AG04450 (cell line): ENCODE measurements at regions not wholly inside any gene's neighbourhood (a gene's known extent, or its start where the extent isn't known, plus 50 kb on each side); places are given as distances from the start of the nearest gene placed in this dataset.
"Not testable (repeated sequence)": the region's sequence is repeated elsewhere in the genome, so short reads cannot be mapped to it uniquely, and the experiment has no call there.

Source experiments
- CTCF ChIA-PET: fragments of 300-600, 350-600 bp; formaldehyde crosslinking; extraction: SDS; loops from one replicate; lab custom pipeline; 2022; ENCODE audit warnings: antibody characterized with exemption, inconsistent platforms; lab: Charles Lee
- POLR2A ChIA-PET: fragments of 350-600 bp; formaldehyde crosslinking; extraction: SDS; loops from one replicate; lab custom pipeline; 2021; ENCODE audit warnings: antibody characterized with exemption, inconsistent platforms; lab: Yijun Ruan, JAX
- DNase-seq: peaks from one replicate; pipeline ENCODE4 v3.0.0-alpha.2; 2011; ENCODE audit warnings: low read depth, low spot score
- H3K27ac ChIP-seq: one replicate; pipeline ENCODE4 v1.5.1; 2012; ENCODE audit warnings: low read depth, low read length, control low read depth
- H3K27me3 ChIP-seq: one replicate; pipeline ENCODE4 v1.6.0; 2012; ENCODE audit warnings: low read length; ENCODE audit not compliant: control insufficient read depth, insufficient read depth
- H3K4me3 ChIP-seq: 2 replicates; pipeline ENCODE4 v1.5.1; 2011; ENCODE audit warnings: mild to moderate bottlenecking, low read depth, low read length, control low read depth
- H3K9me3 ChIP-seq: 2 replicates; pipeline ENCODE4 v1.5.1; 2012; ENCODE audit warnings: low read length; ENCODE audit not compliant: control insufficient read depth, insufficient read depth
- CTCF ChIP-seq: IDR thresholded peaks from 2 replicates; pipeline ENCODE4 v1.5.1; 2011; ENCODE audit warnings: low read depth, low read length, control low read depth, inconsistent platforms

DNA sequence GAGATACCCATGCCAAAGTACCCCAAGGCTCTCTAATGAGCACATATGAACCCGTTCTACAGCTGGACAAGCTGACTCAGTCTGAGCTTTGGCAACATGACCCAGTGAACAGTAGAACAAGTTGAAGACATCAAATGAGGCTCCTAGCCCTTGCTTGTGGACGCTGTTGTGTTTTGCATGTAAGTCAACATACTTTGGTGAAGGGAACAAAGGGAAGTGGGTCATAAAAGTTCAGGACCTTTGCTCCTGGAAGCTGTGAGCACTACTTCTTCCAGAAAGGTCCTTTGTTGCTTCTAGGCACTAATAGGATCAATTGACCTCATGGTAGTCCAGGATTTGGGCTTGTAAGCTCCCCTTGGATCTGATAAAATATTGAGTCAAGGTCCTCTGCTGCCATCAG, 613.5 kb upstream of the TBX3 start:
- no peak overlapping the region for H3K4me3 ChIP-seq
- no peak for TF ChIP-seq CTCF
- CTCF ChIA-PET, result no interaction called here
- no peaks in the 10 kb centered on the region for H3K27me3 ChIP-seq
- no peak overlapping the region for H3K27ac ChIP-seq
- no peaks in the 10 kb centered on the region for H3K9me3 ChIP-seq
- POLR2A ChIA-PET, result no interaction called here
- DNase-seq, result no peak

GRCh38 chr12:115296613-115297198, 612.7 kb upstream of the TBX3 start:
- TF ChIP-seq CTCF, result no peak
- no peak for DNase-seq
- POLR2A ChIA-PET, result interaction anchor here (0.6 to 1.2 kb wide), 2 partner anchors 70 to 148 kb away, joined by 3 to 6 read pairs; no protein-coding TSS in a partner anchor
- no peak overlapping the region for H3K4me3 ChIP-seq
- H3K9me3 ChIP-seq, result no peaks in the 10 kb centered on the region
- no peaks in the 10 kb centered on the region for H3K27me3 ChIP-seq
- H3K27ac ChIP-seq, result no peak overlapping the region
- CTCF ChIA-PET, result no interaction called here

DNA sequence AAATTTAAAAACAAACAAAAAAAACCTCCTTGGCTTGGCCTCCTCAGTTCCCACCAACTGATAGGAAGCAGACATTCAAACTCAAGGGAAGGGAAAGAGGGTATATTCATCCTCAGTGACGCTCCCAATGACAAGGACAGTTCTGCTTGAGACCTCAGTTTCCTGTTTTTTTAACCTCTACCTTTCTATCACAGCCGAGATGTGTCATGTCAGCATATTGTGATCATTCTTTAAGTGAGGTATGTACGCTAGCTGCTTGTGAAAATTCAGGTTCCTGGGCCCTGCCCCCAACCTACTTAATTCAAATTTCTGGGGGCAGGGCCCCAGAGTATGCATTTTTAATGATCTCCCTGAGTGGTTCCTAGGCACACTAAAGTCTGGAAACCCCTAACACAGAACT, 611.9 kb upstream of the TBX3 start:
- no peaks in the 10 kb centered on the region for H3K9me3 ChIP-seq
- ChIA-PET CTCF (interaction anchor here (2.2 kb wide), 1 partner anchor 14 kb away, joined by 5 read pairs; no protein-coding TSS in a partner anchor), POLR2A (interaction anchor here (1.2 kb wide), 1 partner anchor 147 kb away, joined by 3 read pairs; no protein-coding TSS in a partner anchor)
- DNase-seq, result no peak
- H3K4me3 ChIP-seq, result no peak overlapping the region
- TF ChIP-seq CTCF, result no peak
- H3K27ac ChIP-seq, result no peak overlapping the region
- no peaks in the 10 kb centered on the region for H3K27me3 ChIP-seq

DNA sequence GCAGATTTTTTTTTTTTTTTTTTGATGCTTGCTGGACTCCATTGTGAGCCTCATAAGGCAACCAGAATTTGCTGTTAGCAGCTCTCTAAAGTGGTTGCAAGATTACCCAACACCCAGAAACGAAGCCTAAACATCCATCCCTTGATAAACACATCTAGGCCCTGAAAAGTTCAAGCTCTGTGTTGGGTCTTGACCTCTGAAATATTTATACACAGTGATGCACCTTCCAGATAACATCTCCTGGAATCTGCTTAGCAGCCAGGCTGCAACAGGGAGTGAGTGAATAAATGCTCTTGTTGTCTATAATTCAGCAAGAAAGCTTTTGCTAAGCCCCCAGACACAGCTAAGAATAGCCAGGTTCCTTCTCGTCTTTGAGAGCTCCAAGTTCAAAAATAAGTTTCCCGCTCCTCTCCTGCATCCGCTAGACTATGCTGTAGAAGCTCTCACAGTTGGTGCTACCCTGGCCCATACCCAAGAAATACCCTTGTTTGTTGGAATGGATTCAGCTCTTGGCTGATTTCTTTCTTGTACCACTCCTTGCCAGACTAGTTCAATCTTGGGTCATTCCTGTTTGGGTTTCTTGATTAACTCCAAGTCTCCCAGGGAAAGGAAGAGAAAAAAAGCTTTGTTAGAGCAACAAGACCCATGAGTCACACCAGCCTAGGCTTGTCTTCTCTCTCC, 610.6 kb upstream of the TBX3 start:
- ChIA-PET CTCF (interaction anchor here (1.1 to 2.2 kb wide), 3 partner anchors 15 to 632 kb away, joined by 3 to 5 read pairs (median 5); partner anchors contain the start of gene TBX3), POLR2A (interaction anchor here (0.8 to 1.5 kb wide), 4 partner anchors 19 to 611 kb away, joined by 3 to 5 read pairs (median 4); partner anchors contain the start of gene TBX3)
- no peak for TF ChIP-seq CTCF
- no peak overlapping the region for H3K4me3 ChIP-seq
- peak overlapping the region; percentile 25 for H3K27ac ChIP-seq
- peak; percentile 46 for DNase-seq
- H3K9me3 ChIP-seq, result no peaks in the 10 kb centered on the region
- H3K27me3 ChIP-seq, result no peaks in the 10 kb centered on the region

DNA sequence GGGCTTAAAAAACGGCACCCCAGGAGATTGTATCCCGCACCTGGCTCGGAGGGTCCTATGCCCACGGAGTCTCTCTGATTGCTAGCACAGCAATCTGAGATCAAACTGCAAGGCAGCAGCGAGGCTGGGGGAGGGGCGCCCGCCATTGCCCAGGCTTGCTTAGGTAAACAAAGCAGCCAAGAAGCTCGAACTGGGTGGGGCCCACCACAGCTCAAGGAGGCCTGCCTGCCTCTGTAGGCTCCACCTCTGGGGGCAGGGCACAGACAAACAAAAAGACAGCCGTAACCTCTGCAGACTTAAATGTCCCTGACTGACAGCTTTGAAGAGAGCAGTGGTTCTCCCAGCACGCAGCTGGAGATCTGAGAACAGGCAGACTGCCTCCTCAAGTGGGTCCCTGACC, 601.5 kb upstream of the TBX3 start:
- CTCF ChIA-PET, H3K27ac ChIP-seq, POLR2A ChIA-PET, DNase-seq, H3K9me3 ChIP-seq, H3K4me3 ChIP-seq, H3K27me3 ChIP-seq: not testable (repeated sequence)
